Liver (tissue), 8 donors: ENCODE measurements at regions not wholly inside any gene's neighbourhood (a gene's known extent, or its start where the extent isn't known, plus 50 kb on each side); places are given as distances from the start of the nearest gene placed in this dataset.

Experiments used
- DNase-seq: peaks from one replicate; pipeline ENCODE4 v3.0.0-alpha.2; 2017; ENCODE audit warnings: low spot score
- H3K27ac ChIP-seq, 2 donors: one replicate each; pipeline ENCODE4 v1.7.0; 2013; ENCODE audit warnings: inconsistent platforms in 2 of 2, low read length in 2 of 2, control low read depth in 1 of 2, low read depth in 1 of 2, mild to moderate bottlenecking in 1 of 2
- H3K27me3 ChIP-seq, 4 donors: one replicate each; pipeline versions ENCODE4 v1.6.1 to v1.7.0; 2013; ENCODE audit warnings: low read length in 3 of 4, inconsistent platforms in 1 of 4, mild to moderate bottlenecking in 1 of 4, moderate library complexity in 1 of 4; ENCODE audit not compliant: control insufficient read depth in 4 of 4, insufficient read depth in 4 of 4
- H3K36me3 ChIP-seq, 4 donors: one replicate each; pipeline versions ENCODE4 v1.6.1 to v1.7.0; 2013; ENCODE audit warnings: low read length in 3 of 4, mild to moderate bottlenecking in 3 of 4, low read depth in 1 of 4, moderate library complexity in 1 of 4; ENCODE audit not compliant: control insufficient read depth in 4 of 4, insufficient read depth in 3 of 4
- H3K4me1 ChIP-seq, 4 donors: one replicate each; pipeline versions ENCODE4 v1.6.1 to v1.7.0; 2013; ENCODE audit warnings: low read length in 3 of 4, mild to moderate bottlenecking in 3 of 4, moderate library complexity in 1 of 4; ENCODE audit not compliant: control insufficient read depth in 4 of 4, insufficient read depth in 4 of 4
- H3K4me3 ChIP-seq, 3 donors: one replicate each; pipeline versions ENCODE4 v1.6.1 to v1.7.0; 2013; ENCODE audit warnings: low read length in 3 of 3, control low read depth in 1 of 3, low read depth in 1 of 3, mild to moderate bottlenecking in 1 of 3
- H3K9ac ChIP-seq, 2 donors: one replicate each; pipeline ENCODE4 v1.7.0; 2013; ENCODE audit warnings: low read length in 2 of 2, mild to moderate bottlenecking in 2 of 2, moderate library complexity in 2 of 2, control low read depth in 1 of 2, low read depth in 1 of 2
- H3K9me3 ChIP-seq, 4 donors: one replicate each; pipeline versions ENCODE4 v1.6.1 to v1.7.0; 2013; ENCODE audit warnings: low read length in 3 of 4; ENCODE audit not compliant: control insufficient read depth in 4 of 4
- FOXA1 ChIP-seq: IDR thresholded peaks from 2 replicates; pipeline ENCODE4 v1.6.1; 2016; ENCODE audit warnings: antibody characterized with exemption
- FOXA2 ChIP-seq: IDR thresholded peaks from 2 replicates; pipeline ENCODE4 v1.6.1; 2016; ENCODE audit warnings: antibody characterized with exemption
- GABPA ChIP-seq, 2 donors: IDR thresholded peaks in 1 of 2; conservative IDR thresholded peaks in 1 of 2; 2 replicates each; pipeline ENCODE4 v1.6.1; 2016; ENCODE audit warnings: antibody characterized with exemption in 2 of 2, mild to moderate bottlenecking in 1 of 2, moderate library complexity in 1 of 2
- HNF4A ChIP-seq, 2 donors: conservative IDR thresholded peaks; 2 replicates each; pipeline ENCODE4 v1.6.1; 2016; ENCODE audit warnings: antibody characterized with exemption in 2 of 2, mild to moderate bottlenecking in 2 of 2
- HNF4G ChIP-seq: IDR thresholded peaks from 2 replicates; pipeline ENCODE4 v1.6.1; 2016; ENCODE audit warnings: antibody characterized with exemption
- JUND ChIP-seq, 2 donors: IDR thresholded peaks; 2 replicates each; pipeline ENCODE4 v1.6.1; 2016; ENCODE audit warnings: antibody characterized with exemption in 2 of 2
- NR2F2 ChIP-seq: IDR thresholded peaks from 2 replicates; pipeline ENCODE4 v1.6.1; 2016; ENCODE audit warnings: antibody characterized with exemption
- RAD21 ChIP-seq, 2 donors: IDR thresholded peaks; 2 replicates each; pipeline ENCODE4 v1.6.1; 2016; ENCODE audit warnings: antibody characterized with exemption in 2 of 2, mild to moderate bottlenecking in 2 of 2
- RXRA ChIP-seq, 2 donors: IDR thresholded peaks; 2 replicates each; pipeline ENCODE4 v1.6.1; 2017 to 2018; ENCODE audit warnings: antibody characterized with exemption in 2 of 2, mild to moderate bottlenecking in 1 of 2
- SP1 ChIP-seq: IDR thresholded peaks from 2 replicates; pipeline ENCODE4 v1.6.1; 2018; ENCODE audit warnings: antibody characterized with exemption, mild to moderate bottlenecking
- YY1 ChIP-seq: IDR thresholded peaks from 2 replicates; pipeline ENCODE4 v1.6.1; 2016; ENCODE audit warnings: antibody characterized with exemption, mild to moderate bottlenecking
- WGBS: extraction: QIAGEN DNeasy Blood & Tissue Kit; methylation state at CpG from one replicate; pipeline ENCODE4 v1.1.7; 2013; 5-methylcytosine and 5-hydroxymethylcytosine counted together
- TF ChIP-seq, protein P1 (sequence below): IDR thresholded peaks from 2 replicates; pipeline ENCODE4 v1.6.1; 2016; ENCODE audit warnings: antibody characterized with exemption
- TF ChIP-seq, protein P2 (sequence below): fragments of 150-350 bp; IDR thresholded peaks from 2 replicates; pipeline ENCODE4 v1.5.1; 2017; ENCODE audit warnings: improper control_type of control experiment, low read depth, low read length; ENCODE audit not compliant: missing input control
- TF ChIP-seq, protein P3 (sequence below): IDR thresholded peaks from 2 replicates; pipeline ENCODE4 v1.6.1; 2016; ENCODE audit warnings: antibody characterized with exemption
- TF ChIP-seq, protein P4 (sequence below): IDR thresholded peaks from 2 replicates; pipeline ENCODE4 v1.6.1; 2016; ENCODE audit warnings: antibody characterized with exemption, mild to moderate bottlenecking
- TF ChIP-seq, protein P5 (sequence below): IDR thresholded peaks from 2 replicates; pipeline ENCODE4 v1.6.1; 2016; ENCODE audit warnings: antibody characterized with exemption
- donor health status: healthy.
- donor health status: healthy.
- donor health status: healthy.
- donor health status: healthy.
- donor health status: healthy.

DNA sequence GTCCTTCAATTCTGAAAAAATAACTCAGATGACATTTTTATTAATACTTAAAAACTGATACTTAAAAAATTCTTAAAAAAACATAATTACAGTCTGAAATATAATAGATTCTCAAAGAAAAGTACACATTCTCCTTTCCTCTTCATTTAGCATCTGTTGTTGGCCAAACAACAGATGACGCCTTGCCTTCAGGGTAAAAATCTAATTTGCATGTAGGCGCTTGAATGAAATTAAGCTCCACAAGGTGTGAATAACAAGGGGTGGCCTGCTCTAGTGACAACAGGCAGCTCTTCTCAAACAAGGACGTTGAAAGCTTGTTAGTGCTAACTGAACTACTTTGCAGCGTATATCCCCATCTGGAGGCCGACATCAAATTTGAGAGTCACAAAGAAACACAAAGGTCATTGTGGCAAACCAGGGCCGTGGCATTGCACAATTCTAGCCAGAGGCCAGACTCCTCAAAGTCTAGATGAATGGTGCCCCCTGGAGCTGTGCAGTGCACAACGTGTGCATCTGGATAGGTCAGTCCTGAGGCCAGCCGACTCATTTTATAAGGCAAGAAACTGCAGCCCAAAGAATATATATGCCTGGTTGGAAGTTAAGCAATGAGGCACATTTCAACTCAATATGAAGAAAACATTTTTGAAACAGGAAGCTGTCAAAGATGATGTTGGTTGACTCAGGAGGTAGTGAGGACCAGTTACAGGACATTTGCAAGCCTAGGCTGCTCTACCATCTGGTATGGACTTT, 459.2 kb upstream of the RUNX1 start:
- Histone ChIP-seq H3K27ac (peak overlapping the region in 1 of 2 donors; percentile 60), H3K4me1 (no peaks in the 10 kb centered on the region), H3K4me3 (no peak overlapping the region), H3K36me3 (no peaks in the 10 kb centered on the region), H3K9me3 (no peaks in the 10 kb centered on the region), H3K27me3 (peaks cover 0 to 17% (median 0%) of the 10 kb centered on the region in 4 donors), H3K9ac (no peak overlapping the region)
- 49% methylated on average over 8 of the region's 8 CpGs for WGBS
- no peak for TF ChIP-seq HNF4A (conservative IDR thresholded peaks at IDR 0.05)
- TF ChIP-seq, protein P1, sequence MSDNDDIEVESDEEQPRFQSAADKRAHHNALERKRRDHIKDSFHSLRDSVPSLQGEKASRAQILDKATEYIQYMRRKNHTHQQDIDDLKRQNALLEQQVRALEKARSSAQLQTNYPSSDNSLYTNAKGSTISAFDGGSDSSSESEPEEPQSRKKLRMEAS: no peak
- peak in 1 of 2 donors; percentile 27 for TF ChIP-seq RXRA (IDR thresholded peaks at IDR 0.05)
- TF ChIP-seq, protein P2, sequence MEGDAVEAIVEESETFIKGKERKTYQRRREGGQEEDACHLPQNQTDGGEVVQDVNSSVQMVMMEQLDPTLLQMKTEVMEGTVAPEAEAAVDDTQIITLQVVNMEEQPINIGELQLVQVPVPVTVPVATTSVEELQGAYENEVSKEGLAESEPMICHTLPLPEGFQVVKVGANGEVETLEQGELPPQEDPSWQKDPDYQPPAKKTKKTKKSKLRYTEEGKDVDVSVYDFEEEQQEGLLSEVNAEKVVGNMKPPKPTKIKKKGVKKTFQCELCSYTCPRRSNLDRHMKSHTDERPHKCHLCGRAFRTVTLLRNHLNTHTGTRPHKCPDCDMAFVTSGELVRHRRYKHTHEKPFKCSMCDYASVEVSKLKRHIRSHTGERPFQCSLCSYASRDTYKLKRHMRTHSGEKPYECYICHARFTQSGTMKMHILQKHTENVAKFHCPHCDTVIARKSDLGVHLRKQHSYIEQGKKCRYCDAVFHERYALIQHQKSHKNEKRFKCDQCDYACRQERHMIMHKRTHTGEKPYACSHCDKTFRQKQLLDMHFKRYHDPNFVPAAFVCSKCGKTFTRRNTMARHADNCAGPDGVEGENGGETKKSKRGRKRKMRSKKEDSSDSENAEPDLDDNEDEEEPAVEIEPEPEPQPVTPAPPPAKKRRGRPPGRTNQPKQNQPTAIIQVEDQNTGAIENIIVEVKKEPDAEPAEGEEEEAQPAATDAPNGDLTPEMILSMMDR: peak; percentile 15
- TF ChIP-seq RAD21 (IDR thresholded peaks at IDR 0.05): peak; percentile 65 to 72
- peak; percentile 39 for TF ChIP-seq NR2F2
- no peak for DNase-seq

DNA sequence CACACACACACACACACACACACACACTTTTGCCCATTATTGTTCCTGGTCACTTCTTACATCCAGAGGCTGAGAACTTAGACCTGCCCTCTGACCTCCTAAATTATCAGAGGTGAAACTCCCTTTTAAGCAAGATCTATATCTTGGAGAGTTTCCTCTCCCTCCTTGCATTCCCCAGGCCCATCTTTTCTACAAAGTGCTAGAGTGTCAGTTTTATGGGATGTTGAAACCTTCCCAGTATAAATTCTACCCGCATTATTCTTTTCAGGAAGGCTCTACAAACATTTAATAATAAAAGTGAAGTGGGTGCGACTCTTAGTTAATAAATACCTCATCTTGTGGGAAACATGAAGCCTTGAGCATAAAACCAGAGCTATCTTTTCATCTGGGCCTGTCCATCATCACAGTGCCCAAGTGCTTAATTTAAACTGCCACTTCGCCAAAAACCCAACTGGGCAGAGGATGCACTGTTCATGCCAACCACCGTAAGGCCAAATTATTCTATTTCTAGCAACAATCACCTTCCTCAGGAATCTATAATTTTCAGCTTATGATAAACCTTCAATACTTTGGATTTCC, 458.2 kb upstream of the RUNX1 start:
- Histone ChIP-seq H3K9ac (no peak overlapping the region), H3K36me3 (no peaks in the 10 kb centered on the region), H3K9me3 (no peaks in the 10 kb centered on the region), H3K4me3 (no peak overlapping the region), H3K4me1 (no peaks in the 10 kb centered on the region), H3K27ac (no peak overlapping the region), H3K27me3 (peaks cover 0 to 17% (median 0%) of the 10 kb centered on the region in 4 donors)
- DNase-seq: no peak
- 76% methylated on average over 4 of the region's 4 CpGs for WGBS
- no peak for TF ChIP-seq FOXA2
- TF ChIP-seq, protein P3, sequence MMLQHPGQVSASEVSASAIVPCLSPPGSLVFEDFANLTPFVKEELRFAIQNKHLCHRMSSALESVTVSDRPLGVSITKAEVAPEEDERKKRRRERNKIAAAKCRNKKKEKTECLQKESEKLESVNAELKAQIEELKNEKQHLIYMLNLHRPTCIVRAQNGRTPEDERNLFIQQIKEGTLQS: no peak
- no peak for TF ChIP-seq HNF4A (conservative IDR thresholded peaks at IDR 0.05)
- TF ChIP-seq, protein P4, sequence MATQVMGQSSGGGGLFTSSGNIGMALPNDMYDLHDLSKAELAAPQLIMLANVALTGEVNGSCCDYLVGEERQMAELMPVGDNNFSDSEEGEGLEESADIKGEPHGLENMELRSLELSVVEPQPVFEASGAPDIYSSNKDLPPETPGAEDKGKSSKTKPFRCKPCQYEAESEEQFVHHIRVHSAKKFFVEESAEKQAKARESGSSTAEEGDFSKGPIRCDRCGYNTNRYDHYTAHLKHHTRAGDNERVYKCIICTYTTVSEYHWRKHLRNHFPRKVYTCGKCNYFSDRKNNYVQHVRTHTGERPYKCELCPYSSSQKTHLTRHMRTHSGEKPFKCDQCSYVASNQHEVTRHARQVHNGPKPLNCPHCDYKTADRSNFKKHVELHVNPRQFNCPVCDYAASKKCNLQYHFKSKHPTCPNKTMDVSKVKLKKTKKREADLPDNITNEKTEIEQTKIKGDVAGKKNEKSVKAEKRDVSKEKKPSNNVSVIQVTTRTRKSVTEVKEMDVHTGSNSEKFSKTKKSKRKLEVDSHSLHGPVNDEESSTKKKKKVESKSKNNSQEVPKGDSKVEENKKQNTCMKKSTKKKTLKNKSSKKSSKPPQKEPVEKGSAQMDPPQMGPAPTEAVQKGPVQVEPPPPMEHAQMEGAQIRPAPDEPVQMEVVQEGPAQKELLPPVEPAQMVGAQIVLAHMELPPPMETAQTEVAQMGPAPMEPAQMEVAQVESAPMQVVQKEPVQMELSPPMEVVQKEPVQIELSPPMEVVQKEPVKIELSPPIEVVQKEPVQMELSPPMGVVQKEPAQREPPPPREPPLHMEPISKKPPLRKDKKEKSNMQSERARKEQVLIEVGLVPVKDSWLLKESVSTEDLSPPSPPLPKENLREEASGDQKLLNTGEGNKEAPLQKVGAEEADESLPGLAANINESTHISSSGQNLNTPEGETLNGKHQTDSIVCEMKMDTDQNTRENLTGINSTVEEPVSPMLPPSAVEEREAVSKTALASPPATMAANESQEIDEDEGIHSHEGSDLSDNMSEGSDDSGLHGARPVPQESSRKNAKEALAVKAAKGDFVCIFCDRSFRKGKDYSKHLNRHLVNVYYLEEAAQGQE: no peak
- TF ChIP-seq, protein P5, sequence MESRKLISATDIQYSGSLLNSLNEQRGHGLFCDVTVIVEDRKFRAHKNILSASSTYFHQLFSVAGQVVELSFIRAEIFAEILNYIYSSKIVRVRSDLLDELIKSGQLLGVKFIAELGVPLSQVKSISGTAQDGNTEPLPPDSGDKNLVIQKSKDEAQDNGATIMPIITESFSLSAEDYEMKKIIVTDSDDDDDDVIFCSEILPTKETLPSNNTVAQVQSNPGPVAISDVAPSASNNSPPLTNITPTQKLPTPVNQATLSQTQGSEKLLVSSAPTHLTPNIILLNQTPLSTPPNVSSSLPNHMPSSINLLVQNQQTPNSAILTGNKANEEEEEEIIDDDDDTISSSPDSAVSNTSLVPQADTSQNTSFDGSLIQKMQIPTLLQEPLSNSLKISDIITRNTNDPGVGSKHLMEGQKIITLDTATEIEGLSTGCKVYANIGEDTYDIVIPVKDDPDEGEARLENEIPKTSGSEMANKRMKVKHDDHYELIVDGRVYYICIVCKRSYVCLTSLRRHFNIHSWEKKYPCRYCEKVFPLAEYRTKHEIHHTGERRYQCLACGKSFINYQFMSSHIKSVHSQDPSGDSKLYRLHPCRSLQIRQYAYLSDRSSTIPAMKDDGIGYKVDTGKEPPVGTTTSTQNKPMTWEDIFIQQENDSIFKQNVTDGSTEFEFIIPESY: no peak
- TF ChIP-seq FOXA1: no peak
- no peak for TF ChIP-seq GABPA (IDR thresholded peaks at IDR 0.05 in 1 of 2, conservative IDR thresholded peaks at IDR 0.05 in 1 of 2)
- TF ChIP-seq, protein P2: no peak
- TF ChIP-seq SP1: no peak
- TF ChIP-seq YY1: no peak
- TF ChIP-seq NR2F2: no peak
- no peak for TF ChIP-seq RAD21 (IDR thresholded peaks at IDR 0.05)
- no peak for TF ChIP-seq RXRA (IDR thresholded peaks at IDR 0.05)
- no peak for TF ChIP-seq HNF4G
- TF ChIP-seq JUND (IDR thresholded peaks at IDR 0.05): no peak
